GM23338 (cell line): ENCODE measurements at regions not wholly inside any gene's neighbourhood (a gene's known extent, or its start where the extent isn't known, plus 50 kb on each side); places are given as distances from the start of the nearest gene placed in this dataset.

ENCODE experiments used
- ATAC-seq: fragments of 200-7000 bp; cut with Tn5 transposase; 3 replicates; pipeline ENCODE4 v1.9.1; 2020
- DNase-seq: peaks from one replicate; pipeline ENCODE4 v3.0.0-alpha.2; 2015; ENCODE audit warnings: low spot score
- H2AFZ ChIP-seq: fragments of 200-600 bp; sonication (generic); 2 replicates; pipeline ENCODE4 v1.8.0; 2016; ENCODE audit warnings: antibody characterized with exemption, mild to moderate bottlenecking, moderate library complexity
- H3F3A ChIP-seq: fragments of 200-600 bp; sonication (generic); replicated peaks from 2 replicates; pipeline ENCODE4 v1.8.0; 2017; ENCODE audit warnings: antibody characterized with exemption, mixed run types, low read depth
- H3K27ac ChIP-seq: fragments of 200-600 bp; sonication (generic); 2 replicates; pipeline ENCODE4 v1.6.1; 2016; ENCODE audit warnings: low read depth
- H3K27me3 ChIP-seq: fragments of 200-600 bp; sonication (generic); 2 replicates; pipeline ENCODE4 v1.8.0; 2016; ENCODE audit warnings: mild to moderate bottlenecking, mixed run types, moderate library complexity; ENCODE audit not compliant: insufficient read depth
- H3K36me3 ChIP-seq: fragments of 200-600 bp; sonication (generic); 2 replicates; pipeline ENCODE4 v1.8.0; 2016; ENCODE audit warnings: mild to moderate bottlenecking; ENCODE audit not compliant: insufficient read depth
- H3K4me1 ChIP-seq: fragments of 200-600 bp; sonication (generic); 2 replicates; pipeline ENCODE4 v1.8.0; 2016; ENCODE audit warnings: mild to moderate bottlenecking, moderate library complexity; ENCODE audit not compliant: insufficient read depth
- H3K4me2 ChIP-seq: fragments of 200-600 bp; sonication (generic); 2 replicates; pipeline ENCODE4 v1.7.1; 2017; ENCODE audit warnings: mixed run types
- H3K4me3 ChIP-seq: fragments of 200-600 bp; sonication (generic); 2 replicates; pipeline ENCODE4 v1.6.1; 2016; ENCODE audit warnings: mixed run types
- H3K79me2 ChIP-seq: fragments of 200-600 bp; sonication (generic); replicated peaks from 2 replicates; pipeline ENCODE4 v1.8.0; 2017; ENCODE audit warnings: mild to moderate bottlenecking; ENCODE audit not compliant: insufficient read depth
- H3K9me2 ChIP-seq: fragments of 200-600 bp; sonication (generic); 2 replicates; pipeline ENCODE4 v1.8.0; 2017; ENCODE audit not compliant: insufficient read depth
- H4K20me1 ChIP-seq: fragments of 200-600 bp; sonication (generic); replicated peaks from 2 replicates; pipeline ENCODE4 v1.8.0; 2017; ENCODE audit warnings: mild to moderate bottlenecking; ENCODE audit not compliant: insufficient read depth
- H3K27ac Mint-ChIP-seq: 2 replicates; pipeline ENCODE4 v1.8.0; 2020; ENCODE audit warnings: inconsistent platforms, mild to moderate bottlenecking, moderate library complexity, mixed read lengths
- H3K27me3 Mint-ChIP-seq: 3 replicates; pipeline ENCODE4 v1.8.0; 2022; ENCODE audit warnings: low read depth, mild to moderate bottlenecking, moderate library complexity, mixed read lengths, inconsistent platforms; ENCODE audit not compliant: insufficient read depth, poor library complexity
- H3K36me3 Mint-ChIP-seq: 3 replicates; pipeline ENCODE4 v1.8.0; 2021; ENCODE audit warnings: low read depth, mild to moderate bottlenecking, inconsistent platforms, moderate library complexity, mixed read lengths
- H3K4me1 Mint-ChIP-seq: 3 replicates; pipeline ENCODE4 v1.8.0; 2020; ENCODE audit warnings: mild to moderate bottlenecking, inconsistent platforms, mixed read lengths
- H3K4me3 Mint-ChIP-seq: 3 replicates; pipeline ENCODE4 v1.8.0; 2021; ENCODE audit warnings: moderate library complexity, mild to moderate bottlenecking, inconsistent platforms, mixed read lengths
- H3K9me3 Mint-ChIP-seq: 3 replicates; pipeline ENCODE4 v1.8.0; 2020; ENCODE audit warnings: moderate library complexity, mild to moderate bottlenecking, inconsistent platforms, mixed read lengths
- CTCF ChIP-seq, 2 experiments: fragments of 200-600 bp in 1 of 2; sonication (generic) in 1 of 2; conservative IDR thresholded peaks; 2 replicates each; pipeline versions ENCODE4 v1.5.1 to v1.6.1; 2016 to 2017; ENCODE audit warnings: antibody characterized with exemption in 2 of 2, low read depth in 2 of 2, mild to moderate bottlenecking in 2 of 2, moderate library complexity in 1 of 2
- ETS1 ChIP-seq: IDR thresholded peaks from 2 replicates; pipeline ENCODE4 v1.6.1; 2016; ENCODE audit warnings: antibody characterized with exemption
- EZH2 ChIP-seq: fragments of 200-600 bp; sonication (generic); IDR thresholded peaks from one replicate; pipeline ENCODE4 v1.8.0; 2017; ENCODE audit warnings: antibody characterized with exemption, mild to moderate bottlenecking, low read depth; ENCODE audit not compliant: unreplicated experiment
- EZH2phosphoT487 ChIP-seq: fragments of 200-600 bp; sonication (generic); IDR thresholded peaks from one replicate; pipeline ENCODE4 v1.8.1; 2018; ENCODE audit warnings: antibody characterized with exemption; ENCODE audit not compliant: unreplicated experiment
- JUNB ChIP-seq: IDR thresholded peaks from one replicate; pipeline ENCODE4 v1.6.1; 2016; ENCODE audit warnings: antibody characterized with exemption; ENCODE audit not compliant: unreplicated experiment
- NANOG ChIP-seq: IDR thresholded peaks from 2 replicates; pipeline ENCODE4 v1.6.1; 2016; ENCODE audit warnings: antibody characterized with exemption, borderline replicate concordance
- POLR2AphosphoS5 ChIP-seq: IDR thresholded peaks from 2 replicates; pipeline ENCODE4 v1.6.1; 2016; ENCODE audit warnings: antibody characterized with exemption, low read depth
- STAT1 ChIP-seq: IDR thresholded peaks from one replicate; pipeline ENCODE4 v1.6.1; 2016; ENCODE audit warnings: antibody characterized with exemption; ENCODE audit not compliant: unreplicated experiment
- ZNF114 ChIP-seq: fragments of 250-450 bp; sonication (Bioruptor Pico); IDR thresholded peaks from 2 replicates; pipeline ENCODE4 v1.5.0; 2020; ENCODE audit warnings: mild to moderate bottlenecking, moderate library complexity
- ZNF331 ChIP-seq: fragments of 250-450 bp; sonication (Bioruptor Pico); IDR thresholded peaks from 2 replicates; pipeline ENCODE4 v1.5.0; 2020; ENCODE audit warnings: low read depth, mild to moderate bottlenecking, moderate library complexity

GRCh38 chr1:190679454-190679853, 201.8 kb upstream of the BRINP3 start:
- H3K36me3 Mint-ChIP-seq, result peaks cover 3% of the 10 kb centered on the region; the same call in 1 of the 3 replicates
- H3K27ac ChIP-seq, result no peak overlapping the region

GRCh38 chr1:190679983-190680382, 202.3 kb upstream of the BRINP3 start:
- Histone ChIP-seq H2AFZ (no peak overlapping the region), H3K27ac (no peak overlapping the region), H3F3A (no peaks in the 10 kb centered on the region), H3K79me2 (no peaks in the 10 kb centered on the region), H4K20me1 (no peaks in the 10 kb centered on the region), H3K4me2 (no peak overlapping the region), H3K9me2 (no peaks in the 10 kb centered on the region), H3K36me3 (no peaks in the 10 kb centered on the region), H3K27me3 (no peaks in the 10 kb centered on the region), H3K4me1 (peaks cover 6% of the 10 kb centered on the region; the same call in 1 of the 2 replicates), H3K4me3 (no peak overlapping the region)
- no peaks in the 10 kb centered on the region for H3K27me3 Mint-ChIP-seq
- no peak overlapping the region for H3K27ac Mint-ChIP-seq
- ATAC-seq (no peak), DNase-seq (no peak)
- no peak overlapping the region for H3K4me3 Mint-ChIP-seq
- H3K36me3 Mint-ChIP-seq, result peaks cover 3% of the 10 kb centered on the region; the same call in 1 of the 3 replicates
- peaks cover 5% of the 10 kb centered on the region for H3K4me1 Mint-ChIP-seq
- H3K9me3 Mint-ChIP-seq, result no peaks in the 10 kb centered on the region
- TF ChIP-seq POLR2AphosphoS5 (no peak), CTCF (conservative IDR thresholded peaks at IDR 0.05; ENCODE audit: low read depth in 2 of 2) (no peak), EZH2 (no peak), NANOG (no peak), ZNF331 (CRISPR knock-in tag) (no peak), ZNF114 (no peak), ETS1 (no peak), EZH2phosphoT487 (no peak), JUNB (no peak)

More at GRCh38 chr1:190679454-190679853, 201.8 kb upstream of the BRINP3 start:
- Mint-ChIP-seq H3K9me3 (no peaks in the 10 kb centered on the region; the same call in 2 of the 3 replicates), H3K27me3 (no peaks in the 10 kb centered on the region), H3K4me1 (peaks cover 5% of the 10 kb centered on the region), H3K4me3 (no peak overlapping the region), H3K27ac (no peak overlapping the region)
- Histone ChIP-seq H3K9me2 (no peaks in the 10 kb centered on the region), H3K4me3 (no peak overlapping the region), H3K4me1 (peaks cover 6% of the 10 kb centered on the region; the same call in 1 of the 2 replicates), H3K27me3 (no peaks in the 10 kb centered on the region), H3K4me2 (no peak overlapping the region), H3K79me2 (no peaks in the 10 kb centered on the region), H3K36me3 (no peaks in the 10 kb centered on the region), H2AFZ (no peak overlapping the region), H3F3A (no peaks in the 10 kb centered on the region), H4K20me1 (no peaks in the 10 kb centered on the region)
- TF ChIP-seq ETS1, result no peak
- no peak for TF ChIP-seq EZH2phosphoT487
- TF ChIP-seq CTCF (conservative IDR thresholded peaks at IDR 0.05; ENCODE audit: low read depth in 2 of 2), result no peak
- no peak for TF ChIP-seq JUNB
- TF ChIP-seq STAT1, result no peak
- no peak for DNase-seq
- no peak for ATAC-seq
